HEK293T (cell line): ENCODE measurements at regions not wholly inside any gene's neighbourhood (a gene's known extent, or its start where the extent isn't known, plus 50 kb on each side); places are given as distances from the start of the nearest gene placed in this dataset.

Experiments used
- CTCF ChIA-PET: fragments of 350-600 bp; formaldehyde crosslinking; extraction: SDS; loops from one replicate; lab custom pipeline; 2021; ENCODE audit warnings: antibody characterized with exemption, inconsistent platforms; lab: Yijun Ruan, JAX
- POLR2A ChIA-PET: fragments of 350-600 bp; formaldehyde crosslinking; extraction: SDS; loops from one replicate; lab custom pipeline; 2020; ENCODE audit warnings: antibody characterized with exemption, inconsistent platforms; lab: Yijun Ruan, JAX
- DNase-seq: peaks from one replicate; pipeline ENCODE4 v3.0.0; 2012; ENCODE audit warnings: mixed read lengths; ENCODE audit errors: extremely low spot score
- ARNT ChIP-seq: fragments of 450-650 bp; IDR thresholded peaks from 2 replicates; pipeline ENCODE4 v1.6.1; 2017; ENCODE audit warnings: mild to moderate bottlenecking
- BHLHE40 ChIP-seq: fragments of 450-650 bp; IDR thresholded peaks from 2 replicates; pipeline ENCODE4 v1.6.1; 2016; ENCODE audit warnings: mild to moderate bottlenecking, moderate library complexity, borderline replicate concordance
- CTBP1 ChIP-seq: fragments of 450-650 bp; IDR thresholded peaks from 2 replicates; pipeline ENCODE4 v1.6.1; 2016; ENCODE audit warnings: borderline replicate concordance
- ELF4 ChIP-seq: fragments of 450-650 bp; IDR thresholded peaks from 2 replicates; pipeline ENCODE4 v1.6.1; 2017; ENCODE audit warnings: antibody characterized with exemption
- FOXA1 ChIP-seq: fragments of 450-650 bp; IDR thresholded peaks from 2 replicates; pipeline ENCODE4 v1.6.1; 2016; ENCODE audit warnings: mild to moderate bottlenecking
- FOXK2 ChIP-seq: fragments of 450-650 bp; IDR thresholded peaks from 2 replicates; pipeline ENCODE4 v1.6.1; 2016; ENCODE audit warnings: mild to moderate bottlenecking
- FOXM1 ChIP-seq: fragments of 450-650 bp; IDR thresholded peaks from 2 replicates; pipeline ENCODE4 v1.6.1; 2017; ENCODE audit warnings: mild to moderate bottlenecking, borderline replicate concordance
- HDGF ChIP-seq: fragments of 450-650 bp; IDR thresholded peaks from 2 replicates; pipeline ENCODE4 v1.6.1; 2017; ENCODE audit warnings: antibody characterized with exemption, borderline replicate concordance
- L3MBTL2 ChIP-seq: fragments of 450-650 bp; conservative IDR thresholded peaks from 2 replicates; pipeline ENCODE4 v1.6.1; 2016; ENCODE audit warnings: mild to moderate bottlenecking
- LEF1 ChIP-seq: fragments of 450-650 bp; IDR thresholded peaks from 2 replicates; pipeline ENCODE4 v1.6.1; 2017; ENCODE audit warnings: mild to moderate bottlenecking, borderline replicate concordance
- NFRKB ChIP-seq: fragments of 450-650 bp; IDR thresholded peaks from 2 replicates; pipeline ENCODE4 v1.6.1; 2016; ENCODE audit warnings: mild to moderate bottlenecking, moderate library complexity
- SP1 ChIP-seq: fragments of 450-650 bp; IDR thresholded peaks from 2 replicates; pipeline ENCODE4 v1.6.1; 2017
- SUZ12 ChIP-seq: fragments of 450-650 bp; IDR thresholded peaks from 2 replicates; pipeline ENCODE4 v1.6.1; 2016; ENCODE audit warnings: mild to moderate bottlenecking
- TARDBP ChIP-seq: fragments of 450-650 bp; IDR thresholded peaks from 2 replicates; pipeline ENCODE4 v1.6.1; 2016
- ZNF384 ChIP-seq: fragments of 450-650 bp; IDR thresholded peaks from 2 replicates; pipeline ENCODE4 v1.6.1; 2016
- TF ChIP-seq, protein P1 (sequence below): fragments of 450-650 bp; IDR thresholded peaks from 2 replicates; pipeline ENCODE4 v1.6.1; 2016

DNA sequence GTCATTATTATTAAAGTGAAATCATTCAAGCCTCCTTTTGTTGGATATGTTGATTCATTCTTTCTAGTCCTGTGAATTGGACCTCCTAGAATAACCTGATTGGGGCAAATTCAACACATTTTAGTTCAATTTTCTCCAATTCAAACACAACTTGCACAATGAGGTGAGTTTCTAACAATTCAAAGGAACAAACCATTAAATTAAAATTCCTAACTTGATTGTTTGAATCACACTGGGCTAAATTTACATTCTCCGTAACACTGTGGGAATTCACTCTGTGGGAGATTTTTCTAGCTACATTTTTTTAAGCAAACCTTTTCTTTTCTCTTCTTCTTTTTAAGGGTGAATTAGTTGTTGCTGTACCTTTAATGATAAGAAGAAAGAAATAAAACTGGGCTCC lies 68.3 kb upstream of the CABCOCO1 start:
- no peak for TF ChIP-seq FOXM1
- TF ChIP-seq ELF4 = no peak
- TF ChIP-seq FOXA1 = no peak
- TF ChIP-seq NFRKB = no peak
- TF ChIP-seq SP1 = no peak
- TF ChIP-seq ARNT = no peak
- no peak for TF ChIP-seq L3MBTL2
- no peak for TF ChIP-seq BHLHE40
- TF ChIP-seq HDGF = no peak
- no peak for TF ChIP-seq LEF1
- TF ChIP-seq CTBP1 = no peak
- TF ChIP-seq ZNF384 = no peak
- no peak for TF ChIP-seq FOXK2
- TF ChIP-seq SUZ12 = no peak
- TF ChIP-seq, protein P1, sequence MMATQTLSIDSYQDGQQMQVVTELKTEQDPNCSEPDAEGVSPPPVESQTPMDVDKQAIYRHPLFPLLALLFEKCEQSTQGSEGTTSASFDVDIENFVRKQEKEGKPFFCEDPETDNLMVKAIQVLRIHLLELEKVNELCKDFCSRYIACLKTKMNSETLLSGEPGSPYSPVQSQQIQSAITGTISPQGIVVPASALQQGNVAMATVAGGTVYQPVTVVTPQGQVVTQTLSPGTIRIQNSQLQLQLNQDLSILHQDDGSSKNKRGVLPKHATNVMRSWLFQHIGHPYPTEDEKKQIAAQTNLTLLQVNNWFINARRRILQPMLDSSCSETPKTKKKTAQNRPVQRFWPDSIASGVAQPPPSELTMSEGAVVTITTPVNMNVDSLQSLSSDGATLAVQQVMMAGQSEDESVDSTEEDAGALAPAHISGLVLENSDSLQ = no peak
- DNase-seq = no peak
- ChIA-PET POLR2A (no interaction called here), CTCF (no interaction called here)

DNA sequence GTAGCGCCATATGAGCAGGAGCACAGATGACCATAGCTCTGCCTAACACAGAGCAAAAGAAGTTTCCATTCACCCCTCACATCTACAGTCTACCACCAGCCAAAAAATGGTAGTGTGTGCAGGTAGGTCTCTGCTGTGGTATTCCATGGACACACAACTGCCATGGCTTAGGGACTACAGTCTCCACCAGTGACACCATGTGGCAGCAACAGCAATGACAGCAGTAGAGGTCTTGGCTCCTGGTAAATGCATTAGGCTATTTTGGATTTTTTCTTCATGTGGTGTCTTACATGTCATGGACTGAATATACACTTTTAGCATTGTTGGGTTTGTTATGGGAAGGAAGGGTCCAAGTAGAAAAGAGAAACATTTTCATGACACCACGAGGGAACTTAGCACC lies 70.1 kb upstream of the CABCOCO1 start:
- ChIA-PET POLR2A (no interaction called here), CTCF (no interaction called here)
- TF ChIP-seq ZNF384 (no peak), TARDBP (no peak), FOXK2 (no peak), SP1 (no peak), SUZ12 (no peak), ARNT (no peak), L3MBTL2 (no peak), FOXA1 (no peak), CTBP1 (no peak), BHLHE40 (no peak), HDGF (no peak), LEF1 (no peak)
- TF ChIP-seq, protein P1 = no peak
- peak; percentile 50 for DNase-seq

GRCh38 chr10:61589547-61590243 lies 73.0 kb upstream of the CABCOCO1 start:
- TF ChIP-seq FOXK2 (no peak), ZNF384 (no peak), ARNT (no peak), BHLHE40 (no peak), SUZ12 (no peak), NFRKB (no peak), SP1 (no peak), TARDBP (no peak), CTBP1 (no peak), L3MBTL2 (no peak), FOXA1 (no peak), LEF1 (no peak), FOXM1 (no peak), ELF4 (no peak), HDGF (no peak)
- TF ChIP-seq, protein P1 = no peak
- CTCF ChIA-PET = no interaction called here
- POLR2A ChIA-PET = no interaction called here
- DNase-seq = no peak

DNA sequence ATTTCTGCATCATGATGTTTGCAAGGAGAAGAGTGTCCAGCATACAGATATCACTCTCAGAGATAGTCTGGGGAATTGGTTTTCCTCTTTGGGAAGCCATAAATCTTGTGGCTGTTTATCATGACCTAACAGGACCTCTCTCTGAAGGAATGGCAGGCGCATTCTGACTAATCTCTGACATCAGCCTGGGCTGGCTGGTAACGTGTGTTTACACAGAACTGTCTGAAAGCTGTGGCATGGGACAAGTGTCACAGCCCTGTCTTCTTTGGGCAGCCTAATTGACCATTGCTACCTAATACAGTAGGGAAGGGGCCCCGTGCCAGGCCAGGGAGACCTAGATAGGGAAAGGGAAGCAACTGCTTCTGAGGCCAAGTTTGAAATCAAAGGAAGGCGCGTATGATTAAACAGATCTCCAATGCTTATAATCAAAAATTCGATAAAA lies 73.9 kb upstream of the CABCOCO1 start:
- DNase-seq = no peak
- TF ChIP-seq, protein P1 = peak; percentile 48; the same call in 1 of the 2 replicates
- TF ChIP-seq SP1 = no peak
- CTCF ChIA-PET = no interaction called here
- POLR2A ChIA-PET = no interaction called here

DNA sequence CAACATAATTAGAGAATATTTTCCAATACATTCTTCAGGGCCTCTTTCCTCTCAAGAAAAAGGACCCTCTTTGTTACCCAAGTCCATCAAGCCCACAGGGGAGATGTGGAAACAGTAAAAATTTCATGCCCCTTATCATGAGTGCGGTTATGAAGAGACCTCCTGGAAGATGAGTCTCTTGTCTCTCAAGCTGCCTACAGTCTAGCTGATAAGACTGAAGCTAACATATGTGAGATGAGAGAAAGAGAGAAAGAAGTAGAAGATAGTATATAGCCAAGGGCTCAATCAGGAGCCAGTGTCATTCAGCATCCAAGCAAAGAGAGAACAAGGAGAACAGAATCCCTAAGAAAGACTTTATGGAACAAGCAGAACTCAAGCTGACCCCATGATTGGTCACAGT lies 75.9 kb upstream of the CABCOCO1 start:
- ChIA-PET POLR2A (no interaction called here), CTCF (no interaction called here)
- DNase-seq = no peak
- no peak for TF ChIP-seq ZNF384
- TF ChIP-seq, protein P1 = no peak
- no peak for TF ChIP-seq ARNT
- no peak for TF ChIP-seq SP1
- TF ChIP-seq FOXA1 = no peak
